ENCODE measurements at regions not wholly inside any gene's neighbourhood (a gene's known extent, or its start where the extent isn't known, plus 50 kb on each side); places are given as distances from the start of the nearest gene placed in this dataset.

DNA sequence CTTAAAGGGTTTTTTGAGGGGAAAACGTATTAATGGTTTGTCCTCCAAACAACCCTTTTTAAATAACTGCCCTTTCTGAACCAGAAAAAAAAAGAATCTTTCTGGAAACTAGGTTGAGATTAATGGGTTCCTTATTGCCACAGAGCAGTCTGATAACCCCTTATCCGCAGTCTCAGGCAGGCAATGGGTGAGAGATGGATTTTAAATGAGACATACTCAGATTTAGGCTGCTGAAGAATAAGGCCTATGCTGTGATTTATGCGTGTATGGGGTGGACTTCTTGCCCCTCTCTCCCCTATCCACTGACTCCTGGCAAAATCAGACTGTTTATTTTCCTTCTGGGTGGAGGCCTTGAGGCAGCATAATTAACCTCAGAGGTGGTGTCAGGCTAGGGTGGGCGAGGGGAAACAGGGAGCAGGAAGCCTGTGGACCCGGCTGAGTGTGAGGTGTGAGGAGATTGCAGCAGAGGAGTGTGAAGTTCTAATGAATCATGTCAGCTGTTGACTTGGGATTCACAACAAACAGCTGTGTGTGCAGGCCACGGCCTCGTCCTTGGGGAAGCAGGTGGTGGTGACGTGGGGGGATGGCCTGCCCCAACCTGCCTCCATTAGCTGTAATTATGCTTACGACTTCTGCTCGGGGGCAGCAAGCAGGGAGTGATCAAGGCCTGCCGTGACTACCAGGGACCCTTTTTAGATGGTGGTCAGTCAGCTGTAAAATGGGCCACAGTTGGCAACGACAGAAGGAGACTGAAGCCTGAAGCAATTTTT, 196.4 kb downstream of the SEMA6A start:
- TF ChIP-seq POLR2AphosphoS5 (IDR thresholded peaks at IDR 0.05) (no peak), POLR2A (IDR thresholded peaks at IDR 0.05) (no peak), EP300 (IDR thresholded peaks at IDR 0.05) (no peak)
- TF ChIP-seq, protein P1, sequence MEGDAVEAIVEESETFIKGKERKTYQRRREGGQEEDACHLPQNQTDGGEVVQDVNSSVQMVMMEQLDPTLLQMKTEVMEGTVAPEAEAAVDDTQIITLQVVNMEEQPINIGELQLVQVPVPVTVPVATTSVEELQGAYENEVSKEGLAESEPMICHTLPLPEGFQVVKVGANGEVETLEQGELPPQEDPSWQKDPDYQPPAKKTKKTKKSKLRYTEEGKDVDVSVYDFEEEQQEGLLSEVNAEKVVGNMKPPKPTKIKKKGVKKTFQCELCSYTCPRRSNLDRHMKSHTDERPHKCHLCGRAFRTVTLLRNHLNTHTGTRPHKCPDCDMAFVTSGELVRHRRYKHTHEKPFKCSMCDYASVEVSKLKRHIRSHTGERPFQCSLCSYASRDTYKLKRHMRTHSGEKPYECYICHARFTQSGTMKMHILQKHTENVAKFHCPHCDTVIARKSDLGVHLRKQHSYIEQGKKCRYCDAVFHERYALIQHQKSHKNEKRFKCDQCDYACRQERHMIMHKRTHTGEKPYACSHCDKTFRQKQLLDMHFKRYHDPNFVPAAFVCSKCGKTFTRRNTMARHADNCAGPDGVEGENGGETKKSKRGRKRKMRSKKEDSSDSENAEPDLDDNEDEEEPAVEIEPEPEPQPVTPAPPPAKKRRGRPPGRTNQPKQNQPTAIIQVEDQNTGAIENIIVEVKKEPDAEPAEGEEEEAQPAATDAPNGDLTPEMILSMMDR (IDR thresholded peaks at IDR 0.05), result no peak
